OCI-LY1 (cell line): ENCODE measurements at regions not wholly inside any gene's neighbourhood (a gene's known extent, or its start where the extent isn't known, plus 50 kb on each side); places are given as distances from the start of the nearest gene placed in this dataset.

ENCODE experiments used
- H2AFZ ChIP-seq: fragments of 200-600 bp; sonication (generic), shearing (Covaris generic); 2 replicates; pipeline ENCODE4 v1.6.0; 2014; ENCODE audit warnings: antibody characterized with exemption, mild to moderate bottlenecking, low read length
- H3F3A ChIP-seq: fragments of 200-600 bp; sonication (generic), shearing (Covaris generic); 2 replicates; pipeline ENCODE4 v1.6.0; 2014; ENCODE audit warnings: mild to moderate bottlenecking, antibody characterized with exemption, low read length, moderate library complexity; ENCODE audit not compliant: insufficient read depth
- H3K27ac ChIP-seq: fragments of 200-600 bp; sonication (generic); 2 replicates; pipeline ENCODE4 v1.5.1; 2014; ENCODE audit warnings: low read length, mixed run types, mild to moderate bottlenecking, low read depth; ENCODE audit not compliant: poor library complexity, severe bottlenecking
- H3K27me3 ChIP-seq: fragments of 200-600 bp; sonication (generic); 2 replicates; pipeline ENCODE4 v1.6.0; 2014; ENCODE audit warnings: antibody characterized with exemption, mild to moderate bottlenecking, low read length, moderate library complexity; ENCODE audit not compliant: insufficient read depth
- H3K36me3 ChIP-seq: fragments of 200-600 bp; sonication (generic); 2 replicates; pipeline ENCODE4 v1.6.1; 2014; ENCODE audit warnings: mild to moderate bottlenecking, antibody characterized with exemption, low read length, moderate library complexity, mixed read lengths; ENCODE audit not compliant: insufficient read depth
- H3K4me1 ChIP-seq: fragments of 200-600 bp; sonication (generic); 2 replicates; pipeline ENCODE4 v1.5.1; 2014; ENCODE audit warnings: mild to moderate bottlenecking, low read length, moderate library complexity; ENCODE audit not compliant: insufficient read depth, severe bottlenecking
- H3K4me2 ChIP-seq: fragments of 200-600 bp; sonication (generic), shearing (Covaris generic); 2 replicates; pipeline ENCODE4 v1.6.1; 2014; ENCODE audit warnings: low read length
- H3K4me3 ChIP-seq: fragments of 200-600 bp; sonication (generic); 2 replicates; pipeline ENCODE4 v1.5.1; 2014; ENCODE audit warnings: low read length, low read depth, mild to moderate bottlenecking, mixed read lengths; ENCODE audit not compliant: poor library complexity, severe bottlenecking
- H3K79me2 ChIP-seq: fragments of 200-600 bp; shearing (Covaris generic); 2 replicates; pipeline ENCODE4 v1.6.1; 2016; ENCODE audit warnings: mixed run types, low read length, mixed read lengths; ENCODE audit not compliant: insufficient read depth
- H3K9ac ChIP-seq: fragments of 200-600 bp; sonication (generic), shearing (Covaris generic); 2 replicates; pipeline ENCODE4 v1.6.1; 2014; ENCODE audit warnings: mild to moderate bottlenecking, low read length, mixed read lengths
- H3K9me2 ChIP-seq: fragments of 200-600 bp; sonication (generic), shearing (Covaris generic); 2 replicates; pipeline ENCODE4 v1.6.1; 2014; ENCODE audit warnings: low read depth, mild to moderate bottlenecking, low read length, mixed read lengths
- H3K9me3 ChIP-seq: fragments of 200-600 bp; shearing (Covaris generic); 2 replicates; pipeline ENCODE4 v1.6.1; 2014; ENCODE audit warnings: low read length, mixed read lengths
- H4K20me1 ChIP-seq: fragments of 200-600 bp; sonication (generic), shearing (Covaris generic); 2 replicates; pipeline ENCODE4 v1.6.0; 2016; ENCODE audit warnings: mild to moderate bottlenecking, low read length; ENCODE audit not compliant: insufficient read depth
- CTCF ChIP-seq: fragments of 200-600 bp; sonication (generic), shearing (Covaris generic); IDR thresholded peaks from 2 replicates; pipeline ENCODE4 v1.5.1; 2017; ENCODE audit warnings: mild to moderate bottlenecking, antibody characterized with exemption, low read length, moderate library complexity, mixed read lengths
- EZH2 ChIP-seq: fragments of 200-600 bp; sonication (generic), shearing (Covaris generic); IDR thresholded peaks from 2 replicates; pipeline ENCODE4 v1.8.0; 2017; ENCODE audit warnings: borderline replicate concordance, mixed run types, mild to moderate bottlenecking, antibody characterized with exemption, low read length, moderate library complexity, mixed read lengths

GRCh38 chr1:14504517-14504916 lies 94.0 kb upstream of the KAZN start:
- H3K4me2 ChIP-seq: no peak overlapping the region
- no peaks in the 10 kb centered on the region for H3K36me3 ChIP-seq
- H3K9ac ChIP-seq: no peak overlapping the region
- no peak overlapping the region for H3K27ac ChIP-seq
- TF ChIP-seq CTCF: no peak
- no peak overlapping the region for H2AFZ ChIP-seq
- H3K79me2 ChIP-seq: no peaks in the 10 kb centered on the region
- no peaks in the 10 kb centered on the region for H3F3A ChIP-seq
- no peaks in the 10 kb centered on the region for H3K27me3 ChIP-seq
- H3K9me2 ChIP-seq: no peaks in the 10 kb centered on the region
- H3K4me1 ChIP-seq: no peaks in the 10 kb centered on the region
- H3K9me3 ChIP-seq: no peaks in the 10 kb centered on the region
- H3K4me3 ChIP-seq: no peak overlapping the region
- no peaks in the 10 kb centered on the region for H4K20me1 ChIP-seq

GRCh38 chr1:14506471-14507255 lies 91.8 kb upstream of the KAZN start:
- no peaks in the 10 kb centered on the region for H4K20me1 ChIP-seq
- no peak for TF ChIP-seq CTCF
- TF ChIP-seq EZH2: no peak
- no peaks in the 10 kb centered on the region for H3K9me2 ChIP-seq
- no peak overlapping the region for H3K27ac ChIP-seq
- H3F3A ChIP-seq: no peaks in the 10 kb centered on the region
- no peaks in the 10 kb centered on the region for H3K4me1 ChIP-seq
- H3K9ac ChIP-seq: no peak overlapping the region
- H3K9me3 ChIP-seq: no peaks in the 10 kb centered on the region
- no peaks in the 10 kb centered on the region for H3K36me3 ChIP-seq
- H3K27me3 ChIP-seq: no peaks in the 10 kb centered on the region
- H3K79me2 ChIP-seq: no peaks in the 10 kb centered on the region
- H2AFZ ChIP-seq: no peak overlapping the region
- no peak overlapping the region for H3K4me3 ChIP-seq
- H3K4me2 ChIP-seq: no peak overlapping the region

- Histone ChIP-seq H3K79me2 (no peaks in the 10 kb centered on the region), H3K27me3 (0 out of 2 replicates have a peak, but pooled peaks cover 4% of the 10 kb centered on the region), H3K9me3 (no peaks in the 10 kb centered on the region), H3K36me3 (no peaks in the 10 kb centered on the region), H3K9me2 (no peaks in the 10 kb centered on the region), H3K27ac (no peak overlapping the region), H4K20me1 (no peaks in the 10 kb centered on the region), H3F3A (no peaks in the 10 kb centered on the region), H2AFZ (no peak overlapping the region), H3K4me1 (no peaks in the 10 kb centered on the region), H3K4me3 (no peak overlapping the region), H3K4me2 (no peak overlapping the region), H3K9ac (no peak overlapping the region)
- TF ChIP-seq CTCF: no peak
- TF ChIP-seq EZH2: no peak
Measured at GRCh38 chr1:14507262-14507661, 91.2 kb upstream of the KAZN start.
